SJCRH30 (cell line): ENCODE measurements at regions not wholly inside any gene's neighbourhood (a gene's known extent, or its start where the extent isn't known, plus 50 kb on each side); places are given as distances from the start of the nearest gene placed in this dataset.

ENCODE experiments used
- DNase-seq, 2 experiments: peaks; one replicate each; pipeline ENCODE4 v3.0.0-alpha.2; 2015 to 2020
- H3K27ac ChIP-seq: fragments of 250-450 bp; sonication (Bioruptor Pico); 2 replicates; pipeline ENCODE4 v1.5.1; 2020; ENCODE audit warnings: mild to moderate bottlenecking, moderate library complexity
- H3K27me3 ChIP-seq: fragments of 250-450 bp; sonication (Bioruptor Pico); 2 replicates; pipeline ENCODE4 v1.5.1; 2020; ENCODE audit warnings: mild to moderate bottlenecking, moderate library complexity
- H3K36me3 ChIP-seq: fragments of 250-450 bp; sonication (Bioruptor Pico); 2 replicates; pipeline ENCODE4 v1.5.1; 2020; ENCODE audit warnings: mild to moderate bottlenecking, moderate library complexity
- H3K4me1 ChIP-seq: fragments of 250-450 bp; sonication (Bioruptor Pico); 2 replicates; pipeline ENCODE4 v1.5.1; 2020; ENCODE audit warnings: mild to moderate bottlenecking, moderate library complexity
- H3K4me3 ChIP-seq: fragments of 250-450 bp; sonication (Bioruptor Pico); 2 replicates; pipeline ENCODE4 v1.5.1; 2020; ENCODE audit warnings: mild to moderate bottlenecking, moderate library complexity
- H3K9me3 ChIP-seq: fragments of 250-450 bp; sonication (Bioruptor Pico); replicated peaks from 2 replicates; pipeline ENCODE4 v1.5.1; 2020; ENCODE audit warnings: mild to moderate bottlenecking, moderate library complexity

DNA sequence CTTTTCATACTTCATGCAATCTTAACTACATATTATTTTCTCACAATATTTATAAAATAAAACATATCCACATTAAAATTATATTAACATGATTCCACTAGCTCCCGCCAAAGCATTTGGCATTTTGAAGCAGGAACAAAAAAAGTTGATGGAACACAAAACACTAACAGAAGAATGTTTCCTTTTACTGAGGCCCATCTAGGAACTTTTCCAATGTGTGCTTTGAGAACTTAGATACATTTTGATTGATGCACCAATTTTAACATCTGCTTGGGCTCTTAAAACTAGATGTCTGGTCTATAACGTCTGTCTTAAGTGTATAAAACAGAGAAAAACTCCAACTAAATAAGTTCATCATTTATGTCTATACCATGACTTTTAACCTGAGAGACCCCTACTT lies 1214.8 kb downstream of the SORCS1 start:
- no peaks in the 10 kb centered on the region for H3K9me3 ChIP-seq
- no peaks in the 10 kb centered on the region for H3K27me3 ChIP-seq
- no peak overlapping the region for H3K27ac ChIP-seq
- no peak for DNase-seq
- no peak overlapping the region for H3K4me3 ChIP-seq
- no peaks in the 10 kb centered on the region for H3K36me3 ChIP-seq
- no peaks in the 10 kb centered on the region for H3K4me1 ChIP-seq

DNA sequence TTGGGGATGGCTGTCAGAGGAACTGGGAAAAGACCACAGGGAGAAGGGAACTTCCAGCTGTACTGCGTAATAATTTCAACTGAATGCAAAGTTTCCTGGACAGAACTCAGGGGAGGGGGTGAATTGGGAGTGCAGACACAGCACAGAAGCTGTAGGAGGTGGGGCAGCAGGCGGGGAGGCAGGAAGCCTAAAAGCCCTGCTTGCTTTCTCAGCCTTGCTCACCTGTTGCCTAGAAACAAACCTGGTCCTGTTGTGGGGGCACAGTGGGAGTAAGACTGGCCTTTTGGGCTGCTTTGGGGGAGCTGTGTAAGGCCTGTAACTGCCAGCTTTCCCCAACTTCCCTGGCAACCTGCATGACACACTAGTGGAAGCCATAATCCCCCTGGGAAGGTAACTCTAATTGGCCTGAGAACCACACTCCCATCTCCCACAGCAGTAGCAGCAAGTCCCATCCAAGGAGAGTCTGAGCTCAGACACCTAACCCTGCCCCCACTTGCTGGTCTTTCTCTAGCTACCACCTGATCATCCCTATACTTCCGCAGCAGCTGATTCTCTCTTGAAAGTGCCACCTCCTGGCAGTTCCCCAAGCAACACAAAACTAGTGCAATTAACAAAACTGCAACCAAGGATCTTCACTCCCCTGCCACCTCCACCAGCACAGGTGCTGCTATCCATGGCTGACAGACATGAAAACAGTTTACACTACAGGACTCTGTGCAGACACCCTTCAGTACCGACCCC lies 1239.3 kb downstream of the SORCS1 start:
- no peak overlapping the region for H3K4me3 ChIP-seq
- no peak for DNase-seq
- no peaks in the 10 kb centered on the region for H3K9me3 ChIP-seq
- H3K4me1 ChIP-seq: no peaks in the 10 kb centered on the region
- H3K27me3 ChIP-seq: peaks cover 6% of the 10 kb centered on the region; the same call in 1 of the 2 replicates
- no peaks in the 10 kb centered on the region for H3K36me3 ChIP-seq
- no peak overlapping the region for H3K27ac ChIP-seq

DNA sequence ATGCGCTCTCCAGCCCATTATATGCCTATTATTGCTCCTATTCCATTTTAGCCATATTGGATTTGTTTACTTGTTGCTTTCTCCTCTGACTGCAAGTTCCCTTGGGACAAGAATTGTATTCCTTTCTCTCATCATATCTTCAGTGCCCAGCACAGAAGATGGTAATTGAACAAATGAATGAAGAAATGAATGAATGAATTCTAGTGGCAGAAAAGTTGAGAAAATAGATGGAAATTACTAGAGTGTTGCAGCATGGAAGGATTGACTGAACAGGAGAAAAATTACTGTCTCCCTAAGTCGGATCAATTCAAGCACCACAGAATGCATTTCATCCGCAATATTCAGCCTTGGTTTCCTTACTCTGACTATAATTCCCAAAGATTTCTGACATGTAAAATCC lies 1243.2 kb downstream of the SORCS1 start:
- no peaks in the 10 kb centered on the region for H3K36me3 ChIP-seq
- DNase-seq: no peak
- no peak overlapping the region for H3K27ac ChIP-seq
- H3K9me3 ChIP-seq: no peaks in the 10 kb centered on the region
- H3K4me3 ChIP-seq: no peak overlapping the region
- peaks cover 14% of the 10 kb centered on the region for H3K27me3 ChIP-seq
- no peaks in the 10 kb centered on the region for H3K4me1 ChIP-seq

DNA sequence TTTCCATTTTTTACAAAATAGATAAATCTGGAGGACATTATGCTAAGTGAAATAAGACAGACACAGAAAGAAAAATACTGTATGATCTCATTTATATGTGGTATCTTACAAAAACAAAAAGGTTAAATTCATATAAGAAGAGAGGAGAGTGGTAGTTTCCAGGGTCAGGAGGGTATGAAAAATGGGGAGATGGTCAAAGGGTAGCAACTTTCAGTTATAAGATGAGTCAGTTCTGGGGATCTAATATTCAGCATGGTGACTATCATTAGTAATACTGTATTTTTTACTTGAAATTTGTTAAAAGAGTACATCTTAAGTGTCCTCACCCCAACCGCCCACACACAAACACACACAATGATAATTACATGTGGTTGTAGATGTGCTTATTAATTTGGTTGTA lies 1250.1 kb downstream of the SORCS1 start:
- no peak for DNase-seq

DNA sequence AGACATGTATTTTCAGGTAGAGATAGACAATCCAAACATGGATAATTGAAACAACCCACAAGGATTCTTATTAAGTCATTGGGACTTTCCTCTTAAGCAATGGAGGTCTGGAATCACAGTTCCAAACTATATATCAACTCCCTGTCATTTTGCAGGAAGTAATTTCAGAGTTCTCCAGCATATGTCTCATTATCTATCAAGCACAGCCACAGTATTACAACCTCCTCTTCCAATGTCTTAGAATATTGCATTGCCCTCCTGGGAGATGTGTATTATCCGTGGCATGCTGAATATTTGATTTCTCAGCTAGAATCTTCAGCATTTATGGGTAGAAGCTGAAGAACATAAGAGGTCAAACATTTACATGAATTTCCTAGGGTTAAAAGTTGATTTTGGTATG lies 1255.8 kb downstream of the SORCS1 start:
- Histone ChIP-seq H3K36me3 (no peaks in the 10 kb centered on the region), H3K27me3 (no peaks in the 10 kb centered on the region), H3K27ac (no peak overlapping the region), H3K9me3 (no peaks in the 10 kb centered on the region), H3K4me1 (no peaks in the 10 kb centered on the region), H3K4me3 (no peak overlapping the region)
- no peak for DNase-seq

More for the DNA sequence above, 1250.1 kb downstream of the SORCS1 start:
- Histone ChIP-seq H3K36me3 (no peaks in the 10 kb centered on the region), H3K27me3 (peaks cover 6% of the 10 kb centered on the region), H3K4me3 (no peak overlapping the region), H3K4me1 (no peaks in the 10 kb centered on the region), H3K9me3 (no peaks in the 10 kb centered on the region), H3K27ac (no peak overlapping the region)

DNA sequence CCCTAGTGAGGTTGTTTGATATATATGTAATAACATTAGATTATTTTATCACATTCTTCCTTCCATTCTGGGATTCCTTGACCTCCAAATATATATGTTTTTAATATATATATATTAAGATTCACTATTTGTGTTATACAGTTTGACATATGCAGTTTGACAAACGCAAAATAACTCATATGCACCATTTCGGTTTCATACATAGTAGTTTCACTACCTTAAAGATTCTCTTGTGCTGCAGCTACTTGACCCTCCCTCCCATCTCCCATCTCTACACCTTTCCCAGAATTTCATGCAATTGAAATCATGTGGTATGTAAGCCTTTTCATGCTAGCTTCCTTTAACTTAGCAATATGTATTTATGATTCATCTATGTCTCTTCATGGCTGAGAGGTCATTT lies 1244.4 kb downstream of the SORCS3 start:
- DNase-seq: no peak
- Histone ChIP-seq H3K27me3 (no peaks in the 10 kb centered on the region), H3K9me3 (no peaks in the 10 kb centered on the region), H3K4me3 (no peak overlapping the region), H3K4me1 (no peaks in the 10 kb centered on the region), H3K27ac (no peak overlapping the region), H3K36me3 (no peaks in the 10 kb centered on the region)

DNA sequence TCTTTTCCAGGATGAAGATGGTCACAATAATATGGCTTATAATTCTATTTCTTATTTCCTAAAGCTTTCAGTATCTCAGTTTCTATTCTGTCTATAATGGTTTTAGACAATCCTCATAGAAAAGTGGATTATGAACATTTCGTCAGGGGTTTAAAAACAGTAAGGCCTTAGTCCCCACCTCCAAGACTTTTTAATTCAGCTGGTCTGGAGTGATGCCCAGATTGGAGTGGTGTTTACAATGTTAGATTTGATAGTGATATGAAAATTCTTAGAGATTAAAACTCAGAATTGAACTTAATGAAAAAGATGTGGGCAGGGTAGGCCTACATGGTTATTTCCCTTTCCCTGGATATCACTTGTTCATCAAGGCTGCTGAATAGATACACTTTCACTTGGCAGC lies 1238.3 kb downstream of the SORCS3 start:
- DNase-seq: no peak
- H3K27ac ChIP-seq: no peak overlapping the region
- 0 out of 2 replicates have a peak, but pooled peaks cover 3% of the 10 kb centered on the region for H3K27me3 ChIP-seq
- no peaks in the 10 kb centered on the region for H3K36me3 ChIP-seq
- H3K4me1 ChIP-seq: no peaks in the 10 kb centered on the region
- no peaks in the 10 kb centered on the region for H3K9me3 ChIP-seq
- no peak overlapping the region for H3K4me3 ChIP-seq

DNA sequence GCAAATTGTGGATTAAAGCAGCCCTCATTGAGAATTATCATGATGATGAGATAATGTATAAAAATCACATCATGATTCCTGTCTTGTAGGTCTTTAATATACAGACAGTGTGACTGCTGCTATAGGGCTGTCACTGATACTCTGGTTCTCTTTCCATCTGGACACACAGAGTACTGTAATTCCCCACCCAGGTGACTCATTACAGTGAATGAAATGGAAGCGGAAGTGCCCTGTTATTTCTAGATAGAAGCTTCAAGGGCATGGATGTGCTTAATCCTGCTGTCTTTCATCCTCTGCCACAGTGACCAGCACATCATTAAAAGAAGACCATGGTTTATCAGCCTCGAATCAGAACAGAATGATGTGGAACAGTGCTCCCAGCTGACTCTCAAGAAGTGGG lies 1234.0 kb downstream of the SORCS3 start:
- Histone ChIP-seq H3K9me3 (no peaks in the 10 kb centered on the region), H3K36me3 (no peaks in the 10 kb centered on the region), H3K27ac (no peak overlapping the region), H3K27me3 (0 out of 2 replicates have a peak, but pooled peaks cover 6% of the 10 kb centered on the region), H3K4me3 (no peak overlapping the region), H3K4me1 (no peaks in the 10 kb centered on the region)
- DNase-seq: no peak

DNA sequence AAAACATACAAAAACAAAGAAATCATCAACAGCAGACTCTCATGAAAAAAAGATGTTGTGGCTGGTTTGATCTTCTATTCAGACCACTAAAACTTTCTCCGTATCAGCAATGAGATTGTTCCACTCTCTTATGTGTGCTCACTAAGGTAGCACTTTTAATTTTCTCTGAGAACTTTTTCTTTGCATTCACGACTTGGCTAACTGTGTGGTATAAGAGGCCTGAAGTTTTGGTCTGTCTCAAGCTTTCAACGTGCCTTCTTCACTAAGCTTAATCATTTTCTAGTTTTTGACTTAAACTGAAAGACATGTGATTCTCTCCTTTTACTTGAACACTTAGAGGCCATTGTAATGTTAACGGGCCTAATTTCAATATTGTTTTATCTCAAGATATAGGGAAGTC lies 1231.6 kb downstream of the SORCS3 start:
- H3K36me3 ChIP-seq: no peaks in the 10 kb centered on the region
- H3K4me3 ChIP-seq: no peak overlapping the region
- no peak overlapping the region for H3K27ac ChIP-seq
- H3K9me3 ChIP-seq: no peaks in the 10 kb centered on the region
- 0 out of 2 replicates have a peak, but pooled peaks cover 6% of the 10 kb centered on the region for H3K27me3 ChIP-seq
- DNase-seq: no peak
- no peaks in the 10 kb centered on the region for H3K4me1 ChIP-seq

DNA sequence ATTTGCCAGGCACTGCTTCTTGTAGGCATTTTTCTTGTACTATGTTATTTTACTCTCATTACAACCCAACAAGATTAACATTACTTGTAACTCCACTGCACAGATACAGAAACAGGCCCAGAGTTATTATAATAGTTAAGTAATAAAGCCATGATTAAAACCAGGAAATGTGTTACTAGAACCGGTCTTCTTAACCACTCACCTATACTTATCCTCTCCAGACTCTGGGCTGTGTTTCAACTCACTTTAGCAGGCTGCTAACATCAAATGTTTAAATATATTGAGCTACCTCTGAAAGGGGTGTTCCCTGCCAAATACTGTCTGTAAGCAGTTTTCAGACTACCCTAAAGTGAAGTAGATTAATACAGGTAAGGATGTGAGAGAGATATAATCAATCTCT lies 1227.8 kb downstream of the SORCS3 start:
- no peak overlapping the region for H3K4me3 ChIP-seq
- no peaks in the 10 kb centered on the region for H3K9me3 ChIP-seq
- no peaks in the 10 kb centered on the region for H3K4me1 ChIP-seq
- H3K36me3 ChIP-seq: no peaks in the 10 kb centered on the region
- no peak for DNase-seq
- H3K27ac ChIP-seq: no peak overlapping the region
- 0 out of 2 replicates have a peak, but pooled peaks cover 4% of the 10 kb centered on the region for H3K27me3 ChIP-seq

DNA sequence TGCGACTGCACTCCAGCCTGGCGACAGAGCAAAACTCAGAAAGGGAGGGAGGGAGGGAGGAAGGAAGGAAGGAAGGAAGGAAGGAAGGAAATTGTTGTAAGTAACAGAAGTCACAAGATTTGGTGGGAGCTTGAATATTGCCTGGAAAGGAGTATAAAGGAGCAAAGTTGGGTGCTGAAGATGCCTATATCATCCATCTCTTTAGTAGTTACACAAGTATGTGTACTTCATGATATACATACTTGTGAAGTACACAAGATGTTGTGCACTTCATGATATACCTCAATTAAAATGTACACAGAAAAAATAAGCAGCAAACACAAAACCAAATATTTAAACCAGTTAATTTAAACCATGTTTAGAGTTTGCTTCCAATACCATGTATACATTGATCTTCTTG lies 1223.8 kb downstream of the SORCS3 start:
- no peak for DNase-seq
- no peaks in the 10 kb centered on the region for H3K36me3 ChIP-seq
- H3K27ac ChIP-seq: no peak overlapping the region

DNA sequence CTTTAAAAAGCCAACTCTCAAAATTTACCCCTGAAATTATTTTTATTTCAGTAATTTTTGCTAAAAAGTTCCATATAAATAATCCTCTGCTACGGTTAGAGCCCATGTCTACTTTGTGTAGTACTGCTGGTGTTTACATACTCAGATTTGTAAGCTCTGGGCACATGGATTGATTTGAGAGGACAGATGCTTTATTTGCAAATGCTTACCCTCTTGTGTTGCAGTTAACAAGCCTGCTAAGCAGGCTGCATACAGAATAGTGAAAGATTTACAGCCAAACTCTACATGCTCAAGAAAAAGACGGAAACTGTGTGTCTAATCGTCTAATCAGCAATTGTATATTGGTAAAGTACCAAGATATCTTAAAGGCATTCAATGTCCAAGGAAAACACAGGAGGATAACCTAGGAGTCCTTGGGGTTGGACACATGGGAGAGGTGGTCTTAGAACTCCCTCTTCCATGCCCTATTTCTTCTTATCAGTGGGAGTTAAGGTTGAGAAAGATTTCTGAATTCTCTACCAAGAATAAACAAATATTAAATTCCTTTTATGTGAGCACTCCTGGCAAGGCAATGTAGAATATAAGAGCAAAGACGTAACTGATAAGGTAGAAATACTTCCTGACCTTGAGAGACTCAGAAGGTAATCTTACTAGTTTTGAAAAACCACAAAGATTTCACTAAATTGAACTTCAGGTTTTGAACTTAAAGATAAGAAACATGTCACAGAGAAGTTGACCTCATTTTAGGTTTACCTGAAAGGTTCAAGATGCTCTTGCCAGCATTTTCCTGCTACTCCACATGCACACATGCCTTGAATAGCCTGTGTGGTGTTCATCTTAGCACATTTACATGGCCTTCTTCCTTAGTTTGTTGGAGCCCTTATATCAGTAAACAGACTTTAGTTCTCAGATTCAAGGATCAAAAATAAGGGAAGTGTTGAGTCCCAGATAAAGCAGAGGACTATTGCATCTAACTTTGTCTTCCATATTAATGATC lies 1216.5 kb downstream of the SORCS3 start:
- Histone ChIP-seq H3K4me1 (no peaks in the 10 kb centered on the region), H3K27me3 (no peaks in the 10 kb centered on the region), H3K36me3 (no peaks in the 10 kb centered on the region), H3K9me3 (no peaks in the 10 kb centered on the region), H3K27ac (no peak overlapping the region), H3K4me3 (no peak overlapping the region)
- DNase-seq: no peak

More for the DNA sequence above, 1223.8 kb downstream of the SORCS3 start:
- Histone ChIP-seq H3K4me3 (no peak overlapping the region), H3K27me3 (no peaks in the 10 kb centered on the region), H3K9me3 (no peaks in the 10 kb centered on the region), H3K4me1 (no peaks in the 10 kb centered on the region)

DNA sequence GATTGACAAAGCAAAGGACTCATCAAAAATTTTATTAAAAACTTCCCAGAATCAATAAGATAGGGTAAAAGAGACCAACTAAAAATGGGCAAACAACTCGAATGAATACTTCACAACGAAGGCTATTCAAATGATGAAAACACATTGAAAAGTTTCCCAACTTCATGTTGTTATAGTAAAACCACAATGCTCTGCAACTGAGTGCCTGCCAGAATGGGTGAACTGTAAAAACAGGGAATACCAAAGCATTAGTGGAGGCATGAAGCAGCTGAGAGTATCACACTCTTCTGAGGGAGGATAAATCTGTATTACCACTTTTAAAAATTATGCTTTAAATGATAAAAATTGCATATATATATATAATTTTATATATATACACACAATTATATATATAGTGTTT lies 1214.7 kb downstream of the SORCS3 start:
- Histone ChIP-seq H3K27ac (no peak overlapping the region), H3K4me1 (no peaks in the 10 kb centered on the region), H3K9me3 (no peaks in the 10 kb centered on the region), H3K4me3 (no peak overlapping the region), H3K36me3 (no peaks in the 10 kb centered on the region), H3K27me3 (no peaks in the 10 kb centered on the region)
- no peak for DNase-seq

DNA sequence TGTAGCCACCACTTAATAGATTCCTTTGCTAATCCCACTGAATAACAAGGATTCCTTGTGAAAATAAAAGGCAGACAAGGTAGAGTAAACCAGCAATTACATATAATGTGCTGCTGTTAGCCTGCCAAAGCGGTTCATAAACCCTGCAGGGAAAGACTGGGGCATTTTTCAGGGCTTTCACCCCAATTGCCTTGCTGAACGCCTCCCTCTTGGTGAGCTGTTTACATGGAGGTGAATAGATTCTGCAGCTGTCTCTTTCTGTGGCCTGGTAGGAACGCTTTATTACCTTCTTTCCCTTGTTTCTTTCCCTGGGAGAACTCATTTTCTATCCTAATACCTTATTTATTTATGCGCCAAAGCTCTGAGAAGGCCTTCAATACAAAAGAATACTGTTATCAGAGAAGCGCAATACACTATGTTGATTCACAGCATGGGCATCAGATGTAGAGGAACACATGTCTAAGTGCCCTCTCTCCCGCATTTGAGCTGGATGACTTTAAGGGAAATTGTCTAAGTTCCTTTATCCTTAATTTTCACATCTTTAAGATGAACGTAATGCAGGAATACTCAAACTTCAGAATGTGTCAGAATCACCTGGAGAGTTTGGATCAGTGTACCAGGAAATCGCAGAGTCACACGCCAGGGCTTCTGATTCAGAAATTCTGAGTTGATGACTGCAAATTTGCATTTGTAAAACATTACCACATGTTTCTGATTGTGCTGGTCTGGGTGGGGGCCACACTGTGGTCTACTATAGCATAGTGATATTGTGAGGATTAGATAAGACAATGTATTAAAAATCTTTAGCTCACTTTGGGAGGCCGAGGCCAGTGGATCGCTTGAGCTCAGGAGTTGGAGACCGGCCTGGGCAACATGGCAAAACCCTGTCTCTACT lies 1203.8 kb downstream of the SORCS3 start:
- Histone ChIP-seq H3K4me3 (no peak overlapping the region), H3K27me3 (no peaks in the 10 kb centered on the region; the same call in 1 of the 2 replicates), H3K36me3 (no peaks in the 10 kb centered on the region), H3K9me3 (no peaks in the 10 kb centered on the region), H3K4me1 (no peaks in the 10 kb centered on the region), H3K27ac (no peak overlapping the region)
- no peak for DNase-seq
